Spleen (tissue), 11 donors: ENCODE measurements at regions not wholly inside any gene's neighbourhood (a gene's known extent, or its start where the extent isn't known, plus 50 kb on each side); places are given as distances from the start of the nearest gene placed in this dataset.

Source experiments
- DNase-seq: peaks from one replicate; pipeline ENCODE4 v3.0.0-alpha.2; 2020
- H3K27ac ChIP-seq, 8 donors: fragments of 200-600 bp; sonication (generic) in 7 of 8; 1 replicate in 4 of 8; 2 replicates in 4 of 8; pipeline versions ENCODE4 v1.5.0 to v1.8.0; 2016 to 2021; ENCODE audit warnings: inconsistent platforms in 4 of 8, mild to moderate bottlenecking in 4 of 8, moderate library complexity in 1 of 8
- H3K27me3 ChIP-seq, 7 donors: fragments of 200-600 bp; sonication (generic) in 6 of 7; replicated peaks in 1 of 7; 1 replicate in 4 of 7; 2 replicates in 3 of 7; pipeline versions ENCODE4 v1.5.0 to v1.8.0; 2016 to 2021; ENCODE audit warnings: inconsistent platforms in 3 of 7, mild to moderate bottlenecking in 1 of 7
- H3K36me3 ChIP-seq, 6 donors: fragments of 200-600 bp; sonication (generic) in 5 of 6; 1 replicate in 4 of 6; 2 replicates in 2 of 6; pipeline versions ENCODE4 v1.5.0 to v1.8.0; 2016 to 2021; ENCODE audit warnings: inconsistent platforms in 2 of 6
- H3K4me1 ChIP-seq, 6 donors: fragments of 200-600 bp; sonication (generic) in 5 of 6; 1 replicate in 3 of 6; 2 replicates in 3 of 6; pipeline versions ENCODE4 v1.5.0 to v1.8.0; 2016 to 2021; ENCODE audit warnings: inconsistent platforms in 3 of 6
- H3K4me3 ChIP-seq, 8 donors: fragments of 200-600 bp; sonication (generic) in 7 of 8; 1 replicate in 4 of 8; 2 replicates in 4 of 8; pipeline versions ENCODE4 v1.5.0 to v1.8.0; 2016 to 2021; ENCODE audit warnings: inconsistent platforms in 4 of 8, mild to moderate bottlenecking in 4 of 8, moderate library complexity in 2 of 8
- H3K9me3 ChIP-seq, 8 donors: fragments of 200-600 bp; sonication (generic) in 7 of 8; 1 replicate in 4 of 8; 2 replicates in 4 of 8; pipeline versions ENCODE4 v1.5.0 to v1.8.0; 2016 to 2021; ENCODE audit warnings: inconsistent platforms in 4 of 8
- POLR2A ChIP-seq, 3 donors: fragments of 450-650 bp; IDR thresholded peaks; one replicate each; pipeline ENCODE4 v1.5.1; 2017; ENCODE audit warnings: antibody characterized with exemption in 3 of 3, mild to moderate bottlenecking in 1 of 3
- POLR2AphosphoS5 ChIP-seq, 3 donors: sonication (generic); formaldehyde crosslinking; IDR thresholded peaks; one replicate each; pipeline ENCODE4 v1.5.1; 2017; ENCODE audit warnings: antibody characterized with exemption in 3 of 3
- WGBS, 5 donors: extraction: QIAGEN DNeasy Blood & Tissue Kit in 3 of 5; methylation state at CpG; one replicate each; pipeline versions ENCODE4 v1.1.5 to v1.1.7; 2013 to 2018; 5-methylcytosine and 5-hydroxymethylcytosine counted together
- intact Hi-C: fragments of 100-400 bp; cut with DNase I; formaldehyde crosslinking; loops from one replicate; pipeline ENCODE4 v1.15.0; 2023; ENCODE audit warnings: low total_unique reads
- TF ChIP-seq, protein P1 (sequence below), 11 experiments: fragments of 200-600 bp in 7 of 11; fragments of 450-650 bp in 4 of 11; sonication (generic) in 4 of 11; IDR thresholded peaks in 8 of 11; conservative IDR thresholded peaks in 3 of 11; 1 replicate in 7 of 11; 2 replicates in 4 of 11; pipeline versions ENCODE4 v1.4.0 to v1.8.0; 2016 to 2021; ENCODE audit warnings: antibody characterized with exemption in 11 of 11, inconsistent platforms in 4 of 11, mild to moderate bottlenecking in 1 of 11
- donor health status: healthy with polysubstance abuse.
- donor health status: DM: no; HTN: no; CAD: no; lungs with moderate emphysema.
- donor health status: DM: no; HTN: no; CAD: no.
- donor health status: Bipolar disorder and iron deficiency.
- donor health status: healthy.
- donor health status: DM: no; HTN: no; CAD: no.
- donor health status: DM: yes; HTN: yes; CAD: no.

- no peak overlapping the region for H3K27ac ChIP-seq
- H3K4me3 ChIP-seq: no peak overlapping the region
- H3K4me1 ChIP-seq: no peaks in the 10 kb centered on the region
- TF ChIP-seq POLR2AphosphoS5 (IDR thresholded peaks at IDR 0.05) (no peak), POLR2A (IDR thresholded peaks at IDR 0.05) (no peak)
- H3K36me3 ChIP-seq: no peaks in the 10 kb centered on the region
- H3K9me3 ChIP-seq: no peaks in the 10 kb centered on the region
- peaks cover 0 to 36% (median 0%) of the 10 kb centered on the region in 7 donors for H3K27me3 ChIP-seq
- 66 to 78% (median 76%) methylated on average over 10 of the region's 10 CpGs for WGBS, 5 donors
- no peak for DNase-seq
- intact Hi-C loops: no loop called here
These were observed 94.9 kb upstream of the ALX4 start for GRCh38 chr11:44404736-44405395.

- no peaks in the 10 kb centered on the region for H3K36me3 ChIP-seq
- intact Hi-C loops: no loop called here
- no peak for TF ChIP-seq POLR2AphosphoS5 (IDR thresholded peaks at IDR 0.05)
- TF ChIP-seq, protein P1, sequence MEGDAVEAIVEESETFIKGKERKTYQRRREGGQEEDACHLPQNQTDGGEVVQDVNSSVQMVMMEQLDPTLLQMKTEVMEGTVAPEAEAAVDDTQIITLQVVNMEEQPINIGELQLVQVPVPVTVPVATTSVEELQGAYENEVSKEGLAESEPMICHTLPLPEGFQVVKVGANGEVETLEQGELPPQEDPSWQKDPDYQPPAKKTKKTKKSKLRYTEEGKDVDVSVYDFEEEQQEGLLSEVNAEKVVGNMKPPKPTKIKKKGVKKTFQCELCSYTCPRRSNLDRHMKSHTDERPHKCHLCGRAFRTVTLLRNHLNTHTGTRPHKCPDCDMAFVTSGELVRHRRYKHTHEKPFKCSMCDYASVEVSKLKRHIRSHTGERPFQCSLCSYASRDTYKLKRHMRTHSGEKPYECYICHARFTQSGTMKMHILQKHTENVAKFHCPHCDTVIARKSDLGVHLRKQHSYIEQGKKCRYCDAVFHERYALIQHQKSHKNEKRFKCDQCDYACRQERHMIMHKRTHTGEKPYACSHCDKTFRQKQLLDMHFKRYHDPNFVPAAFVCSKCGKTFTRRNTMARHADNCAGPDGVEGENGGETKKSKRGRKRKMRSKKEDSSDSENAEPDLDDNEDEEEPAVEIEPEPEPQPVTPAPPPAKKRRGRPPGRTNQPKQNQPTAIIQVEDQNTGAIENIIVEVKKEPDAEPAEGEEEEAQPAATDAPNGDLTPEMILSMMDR (IDR thresholded peaks at IDR 0.05 in 8 of 11, conservative IDR thresholded peaks at IDR 0.05 in 3 of 11): no peak
- TF ChIP-seq POLR2A (IDR thresholded peaks at IDR 0.05): no peak
- H3K27ac ChIP-seq: no peak overlapping the region
- no peak for DNase-seq
- H3K4me1 ChIP-seq: no peaks in the 10 kb centered on the region
- WGBS, 5 donors: 63 to 86% (median 79%) methylated on average over 7 of the region's 7 CpGs
- H3K27me3 ChIP-seq: peaks cover 0 to 54% (median 0%) of the 10 kb centered on the region in 7 donors
- peaks cover 0 to 14% (median 5%) of the 10 kb centered on the region in 8 donors for H3K9me3 ChIP-seq
- no peak overlapping the region for H3K4me3 ChIP-seq
These were observed 97.5 kb upstream of the ALX4 start for GRCh38 chr11:44407211-44407996.

GRCh38 chr11:44408141-44408540 is 98.2 kb upstream of the ALX4 start:
- 43 to 57% (median 46%) methylated on average over 4 of the region's 4 CpGs for WGBS, 5 donors
- Histone ChIP-seq H3K4me3 (no peak overlapping the region), H3K27me3 (peaks cover 0 to 62% (median 0%) of the 10 kb centered on the region in 7 donors), H3K4me1 (no peaks in the 10 kb centered on the region), H3K27ac (no peak overlapping the region), H3K9me3 (peaks cover 0 to 16% (median 6%) of the 10 kb centered on the region in 8 donors), H3K36me3 (no peaks in the 10 kb centered on the region)
- no peak for DNase-seq
- TF ChIP-seq, protein P1 (IDR thresholded peaks at IDR 0.05 in 8 of 11, conservative IDR thresholded peaks at IDR 0.05 in 3 of 11): no peak
- no peak for TF ChIP-seq POLR2AphosphoS5 (IDR thresholded peaks at IDR 0.05)
- TF ChIP-seq POLR2A (IDR thresholded peaks at IDR 0.05): no peak
- intact Hi-C loops: no loop called here

- Histone ChIP-seq H3K36me3 (no peaks in the 10 kb centered on the region), H3K4me1 (no peaks in the 10 kb centered on the region), H3K27ac (no peak overlapping the region), H3K27me3 (peaks cover 0 to 62% (median 0%) of the 10 kb centered on the region in 7 donors), H3K9me3 (peaks cover 0 to 16% (median 6%) of the 10 kb centered on the region in 8 donors), H3K4me3 (no peak overlapping the region)
- intact Hi-C loops: no loop called here
- WGBS, 5 donors: 85 to 94% (median 87%) methylated on average over 6 of the region's 6 CpGs
- DNase-seq: no peak
- no peak for TF ChIP-seq POLR2A (IDR thresholded peaks at IDR 0.05)
- no peak for TF ChIP-seq POLR2AphosphoS5 (IDR thresholded peaks at IDR 0.05)
- TF ChIP-seq, protein P1 (IDR thresholded peaks at IDR 0.05 in 8 of 11, conservative IDR thresholded peaks at IDR 0.05 in 3 of 11): no peak
These were observed 99.0 kb upstream of the ALX4 start for GRCh38 chr11:44408711-44409470.
